Adrenal gland (tissue), 9 donors: ENCODE measurements at regions not wholly inside any gene's neighbourhood (a gene's known extent, or its start where the extent isn't known, plus 50 kb on each side); places are given as distances from the start of the nearest gene placed in this dataset.

ENCODE experiments used
- DNase-seq, 7 donors: peaks; one replicate each; pipeline ENCODE4 v3.0.0-alpha.2; 2019 to 2020
- H3K27ac ChIP-seq, 5 donors: fragments of 200-600 bp; sonication (generic) in 4 of 5; 1 replicate in 3 of 5; 2 replicates in 2 of 5; pipeline versions ENCODE4 v1.5.1 to v1.8.0; 2016 to 2020; ENCODE audit warnings: mild to moderate bottlenecking in 1 of 5
- H3K27me3 ChIP-seq: fragments of 200-600 bp; 2 replicates; pipeline ENCODE4 v1.8.0; 2021
- H3K36me3 ChIP-seq, 2 donors: fragments of 200-600 bp; replicated peaks in 1 of 2; 1 replicate in 1 of 2; 2 replicates in 1 of 2; pipeline versions ENCODE4 v1.5.1 to v1.8.0; 2018 to 2022
- H3K4me1 ChIP-seq, 2 donors: fragments of 200-600 bp; replicated peaks in 1 of 2; 1 replicate in 1 of 2; 2 replicates in 1 of 2; pipeline versions ENCODE4 v1.5.1 to v1.8.0; 2018 to 2021
- H3K4me3 ChIP-seq, 4 donors: fragments of 200-600 bp; sonication (generic) in 3 of 4; one replicate each; pipeline ENCODE4 v1.5.1; 2016 to 2018
- H3K9me3 ChIP-seq, 3 donors: fragments of 200-600 bp; sonication (generic) in 1 of 3; replicated peaks in 1 of 3; 1 replicate in 2 of 3; 2 replicates in 1 of 3; pipeline versions ENCODE4 v1.5.1 to v1.8.0; 2016 to 2021
- CTCF ChIP-seq, 6 experiments: fragments of 450-650 bp in 4 of 6; fragments of 200-600 bp in 2 of 6; sonication (generic) in 1 of 6; IDR thresholded peaks; 1 replicate in 5 of 6; 2 replicates in 1 of 6; pipeline versions ENCODE4 v1.5.1 to v1.8.0; 2016 to 2021; ENCODE audit warnings: antibody characterized with exemption in 6 of 6, mild to moderate bottlenecking in 2 of 6, moderate library complexity in 1 of 6
- POLR2A ChIP-seq, 2 donors: fragments of 450-650 bp; IDR thresholded peaks; one replicate each; pipeline ENCODE4 v1.6.1; 2017; ENCODE audit warnings: antibody characterized with exemption in 2 of 2, mild to moderate bottlenecking in 2 of 2, moderate library complexity in 1 of 2
- WGBS, 4 donors: extraction: QIAGEN DNeasy Blood & Tissue Kit in 2 of 4; methylation state at CpG; one replicate each; pipeline versions ENCODE4 v1.1.5 to v1.1.7; 2013 to 2017; 5-methylcytosine and 5-hydroxymethylcytosine counted together
- intact Hi-C, 2 donors: fragments of 100-400 bp; cut with DNase I; formaldehyde crosslinking; loops; one replicate each; pipeline versions ENCODE4 v1.14.1 to v1.15.0; 2022 to 2023
- donor health status: healthy with polysubstance abuse.
- donor health status: Bipolar disorder and iron deficiency.
- donor health status: DM: yes; HTN: yes; CAD: no.
- donor health status: DM: no; HTN: no; CAD: no.
- donor health status: DM: no; HTN: no; CAD: no.

GRCh38 chr6:147911686-147912085, 403.2 kb downstream of the SAMD5 start:
- no peak overlapping the region for H3K27ac ChIP-seq
- no peaks in the 10 kb centered on the region for H3K27me3 ChIP-seq
- no peaks in the 10 kb centered on the region for H3K4me1 ChIP-seq
- H3K4me3 ChIP-seq: no peak overlapping the region
- H3K36me3 ChIP-seq: no peaks in the 10 kb centered on the region
- H3K9me3 ChIP-seq: no peaks in the 10 kb centered on the region
- intact Hi-C loops: no loop called here
- WGBS, 4 donors: 79 to 100% (median 86%) methylated on average over 2 of the region's 2 CpGs
- TF ChIP-seq POLR2A (IDR thresholded peaks at IDR 0.05): no peak
- TF ChIP-seq CTCF (IDR thresholded peaks at IDR 0.05): no peak
- DNase-seq: no peak

- H3K4me3 ChIP-seq: no peak overlapping the region
- no peaks in the 10 kb centered on the region for H3K27me3 ChIP-seq
- no peak for DNase-seq
- no peaks in the 10 kb centered on the region for H3K4me1 ChIP-seq
- H3K27ac ChIP-seq: no peak overlapping the region
- no peak for TF ChIP-seq CTCF (IDR thresholded peaks at IDR 0.05)
- no peak for TF ChIP-seq POLR2A (IDR thresholded peaks at IDR 0.05)
- H3K9me3 ChIP-seq: no peaks in the 10 kb centered on the region
- WGBS, 4 donors: 34 to 55% (median 43%) methylated on average over 7 of the region's 7 CpGs
- intact Hi-C loops: no loop called here
- H3K36me3 ChIP-seq: no peaks in the 10 kb centered on the region
These were observed 414.3 kb downstream of the SAMD5 start for GRCh38 chr6:147922799-147923198.

DNA sequence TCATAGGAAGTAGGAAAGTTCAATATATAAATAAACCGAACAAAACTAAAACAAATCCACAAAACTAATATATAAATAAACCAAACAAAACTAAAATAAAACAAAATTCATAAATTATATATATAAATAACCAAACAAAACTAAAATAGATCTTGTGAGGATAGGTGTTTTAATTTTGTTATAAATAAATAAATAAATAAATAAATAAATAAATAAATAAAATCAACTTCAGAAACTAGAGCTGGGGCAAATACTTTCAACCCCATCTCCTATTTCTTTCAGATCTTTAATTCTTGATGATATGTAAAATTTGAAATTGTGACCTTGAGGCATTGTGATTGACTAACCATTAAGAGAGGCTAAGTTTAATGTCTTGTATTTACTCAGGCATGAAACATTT, 416.1 kb downstream of the SAMD5 start:
- Histone ChIP-seq H3K9me3 (no peaks in the 10 kb centered on the region), H3K27me3 (no peaks in the 10 kb centered on the region), H3K27ac (no peak overlapping the region), H3K4me1 (no peaks in the 10 kb centered on the region), H3K36me3 (no peaks in the 10 kb centered on the region), H3K4me3 (no peak overlapping the region)
- DNase-seq: no peak
- 92 to 100% (median 94%) methylated on average over 1 of the region's 1 CpG for whole genome bisulfite sequencing, 4 donors
- intact Hi-C loops: no loop called here
- TF ChIP-seq CTCF (IDR thresholded peaks at IDR 0.05) (no peak), POLR2A (IDR thresholded peaks at IDR 0.05) (no peak)

- Histone ChIP-seq H3K4me1 (no peaks in the 10 kb centered on the region), H3K4me3 (no peak overlapping the region), H3K9me3 (no peaks in the 10 kb centered on the region), H3K27ac (no peak overlapping the region), H3K27me3 (no peaks in the 10 kb centered on the region), H3K36me3 (no peaks in the 10 kb centered on the region)
- 74 to 89% (median 81%) methylated on average over 1 of the region's 1 CpG for WGBS, 4 donors
- TF ChIP-seq POLR2A (IDR thresholded peaks at IDR 0.05) (no peak), CTCF (IDR thresholded peaks at IDR 0.05) (no peak)
- DNase-seq: no peak
- intact Hi-C loops: no loop called here
These were observed 416.8 kb upstream of the SASH1 start for GRCh38 chr6:147925826-147926225.
